ENCODE measurements at regions not wholly inside any gene's neighbourhood (a gene's known extent, or its start where the extent isn't known, plus 50 kb on each side); places are given as distances from the start of the nearest gene placed in this dataset.

- no peak for TF ChIP-seq CREB1 (IDR thresholded peaks at IDR 0.05; ENCODE audit: low read depth)
- TF ChIP-seq ZBTB7A (IDR thresholded peaks at IDR 0.05; ENCODE audit: low read depth), result no peak
These were observed 608.0 kb downstream of the TLL1 start for GRCh38 chr4:166481055-166481454.

GRCh38 chr4:166481739-166482138, 608.7 kb downstream of the TLL1 start:
- TF ChIP-seq YY1 (IDR thresholded peaks at IDR 0.05; ENCODE audit: low read depth), result no peak
- TF ChIP-seq NFIC (IDR thresholded peaks at IDR 0.05), result no peak
- TF ChIP-seq FOXM1 (IDR thresholded peaks at IDR 0.05; ENCODE audit: borderline replicate concordance, low read depth), result no peak
- TF ChIP-seq USF1 (IDR thresholded peaks at IDR 0.05), result no peak
- no peak for TF ChIP-seq TAF1 (IDR thresholded peaks at IDR 0.05; ENCODE audit: low read depth)
- no peak for TF ChIP-seq TEAD4 (IDR thresholded peaks at IDR 0.05)

GRCh38 chr4:166482758-166483157, 609.7 kb downstream of the TLL1 start:
- TF ChIP-seq CEBPB (IDR thresholded peaks at IDR 0.05) (no peak), TAF1 (IDR thresholded peaks at IDR 0.05; ENCODE audit: low read depth) (no peak), FOXM1 (IDR thresholded peaks at IDR 0.05; ENCODE audit: borderline replicate concordance, low read depth) (no peak), EGR1 (IDR thresholded peaks at IDR 0.05) (no peak), CREB1 (IDR thresholded peaks at IDR 0.05; ENCODE audit: low read depth) (no peak), USF1 (IDR thresholded peaks at IDR 0.05) (no peak), NFIC (IDR thresholded peaks at IDR 0.05) (no peak), EP300 (IDR thresholded peaks at IDR 0.05; ENCODE audit: borderline replicate concordance) (no peak), RAD21 (IDR thresholded peaks at IDR 0.05; ENCODE audit: low read depth) (no peak), REST (IDR thresholded peaks at IDR 0.05; ENCODE audit: low read depth) (no peak), TEAD4 (IDR thresholded peaks at IDR 0.05) (no peak), MAX (IDR thresholded peaks at IDR 0.05) (no peak), ZBTB7A (IDR thresholded peaks at IDR 0.05; ENCODE audit: low read depth) (no peak), YY1 (IDR thresholded peaks at IDR 0.05; ENCODE audit: low read depth) (no peak), TCF12 (IDR thresholded peaks at IDR 0.05; ENCODE audit: low read depth) (no peak)

- TF ChIP-seq YY1 (IDR thresholded peaks at IDR 0.05; ENCODE audit: low read depth), result no peak
- TF ChIP-seq RAD21 (IDR thresholded peaks at IDR 0.05; ENCODE audit: low read depth), result no peak
- TF ChIP-seq MAX (IDR thresholded peaks at IDR 0.05), result no peak
- TF ChIP-seq CREB1 (IDR thresholded peaks at IDR 0.05; ENCODE audit: low read depth), result no peak
- TF ChIP-seq TCF12 (IDR thresholded peaks at IDR 0.05; ENCODE audit: low read depth), result no peak
- no peak for TF ChIP-seq REST (IDR thresholded peaks at IDR 0.05; ENCODE audit: low read depth)
- TF ChIP-seq USF1 (IDR thresholded peaks at IDR 0.05), result no peak
- TF ChIP-seq EP300 (IDR thresholded peaks at IDR 0.05; ENCODE audit: borderline replicate concordance), result no peak
- TF ChIP-seq EGR1 (IDR thresholded peaks at IDR 0.05), result no peak
- TF ChIP-seq NFIC (IDR thresholded peaks at IDR 0.05), result no peak
- no peak for TF ChIP-seq CEBPB (IDR thresholded peaks at IDR 0.05)
- TF ChIP-seq TEAD4 (IDR thresholded peaks at IDR 0.05), result no peak
- no peak for TF ChIP-seq TAF1 (IDR thresholded peaks at IDR 0.05; ENCODE audit: low read depth)
- TF ChIP-seq ZBTB7A (IDR thresholded peaks at IDR 0.05; ENCODE audit: low read depth), result no peak
- no peak for TF ChIP-seq FOXM1 (IDR thresholded peaks at IDR 0.05; ENCODE audit: borderline replicate concordance, low read depth)
These were observed 618.6 kb downstream of the TLL1 start for GRCh38 chr4:166491635-166492034.

GRCh38 chr4:166493924-166494345, 620.9 kb downstream of the TLL1 start:
- TF ChIP-seq EP300 (IDR thresholded peaks at IDR 0.05; ENCODE audit: borderline replicate concordance), result no peak
- no peak for TF ChIP-seq NFIC (IDR thresholded peaks at IDR 0.05)
- TF ChIP-seq YY1 (IDR thresholded peaks at IDR 0.05; ENCODE audit: low read depth), result no peak
- TF ChIP-seq TCF12 (IDR thresholded peaks at IDR 0.05; ENCODE audit: low read depth), result no peak

- no peak for TF ChIP-seq RAD21 (IDR thresholded peaks at IDR 0.05; ENCODE audit: low read depth)
- TF ChIP-seq TEAD4 (IDR thresholded peaks at IDR 0.05), result no peak
- TF ChIP-seq CEBPB (IDR thresholded peaks at IDR 0.05), result no peak
- TF ChIP-seq REST (IDR thresholded peaks at IDR 0.05; ENCODE audit: low read depth), result no peak
- TF ChIP-seq FOXM1 (IDR thresholded peaks at IDR 0.05; ENCODE audit: borderline replicate concordance, low read depth), result no peak
- TF ChIP-seq EP300 (IDR thresholded peaks at IDR 0.05; ENCODE audit: borderline replicate concordance), result no peak
- no peak for TF ChIP-seq ZBTB7A (IDR thresholded peaks at IDR 0.05; ENCODE audit: low read depth)
- TF ChIP-seq CREB1 (IDR thresholded peaks at IDR 0.05; ENCODE audit: low read depth), result no peak
- no peak for TF ChIP-seq TCF12 (IDR thresholded peaks at IDR 0.05; ENCODE audit: low read depth)
These were observed 625.5 kb downstream of the TLL1 start for GRCh38 chr4:166498546-166498945.

Measured in Ishikawa (cell line).